ENCODE measurements at regions not wholly inside any gene's neighbourhood (a gene's known extent, or its start where the extent isn't known, plus 50 kb on each side); places are given as distances from the start of the nearest gene placed in this dataset.
"Not testable (repeated sequence)": the region's sequence is repeated elsewhere in the genome, so short reads cannot be mapped to it uniquely, and the experiment has no call there.

- intact Hi-C loops (cut with micrococcal nuclease) = no loop called here
- H3K4me3 ChIP-seq (replicated peaks in 1 of 3; ENCODE audit: insufficient read depth in 1 of 3, low read depth in 1 of 3, low read length in 3 of 3) = no peak overlapping the region
- CTCF ChIA-PET = no interaction called here
These were observed 164.2 kb downstream of the NDUFA12 start for GRCh38 chr12:94839347-94839746.

GRCh38 chr12:94836952-94837670 is 166.4 kb downstream of the NDUFA12 start:
- H3K36me3 ChIP-seq (ENCODE audit: control insufficient read depth in 2 of 2, extremely low read depth in 1 of 2, insufficient read depth in 2 of 2, low read length in 2 of 2); DNase-seq (ENCODE audit: low read depth, low spot score); H3K27ac ChIP-seq (ENCODE audit: insufficient read depth, low read depth, low read length); H3K4me3 ChIP-seq (replicated peaks in 1 of 3; ENCODE audit: insufficient read depth in 1 of 3, low read depth in 1 of 3, low read length in 3 of 3); H3K9me3 ChIP-seq (replicated peaks; ENCODE audit: control insufficient read depth, insufficient read depth, low read length); H2AFZ ChIP-seq (ENCODE audit: low read depth, low read length); FAIRE-seq; H3K4me2 ChIP-seq (ENCODE audit: insufficient read depth, low read length); BruUV-seq (replicated peaks); H3K9me1 ChIP-seq (replicated peaks; ENCODE audit: control insufficient read depth, extremely low read depth, insufficient read depth, low read length); intact Hi-C loops (cut with micrococcal nuclease); CTCF ChIA-PET; dilution Hi-C loops (cut with MboI; ENCODE audit: extremely low pct_ligation_motif_present, low sequenced_read_pairs); H3K27me3 ChIP-seq (ENCODE audit: control insufficient read depth in 2 of 2, insufficient read depth in 2 of 2, low read length in 2 of 2); H3K79me2 ChIP-seq (ENCODE audit: control insufficient read depth, insufficient read depth, low read length); H3K4me1 ChIP-seq (ENCODE audit: control insufficient read depth, extremely low read depth, insufficient read depth, low read length); H3K9ac ChIP-seq (replicated peaks; ENCODE audit: extremely low read depth, insufficient read depth, low read length); POLR2A ChIA-PET; H4K20me1 ChIP-seq (replicated peaks; ENCODE audit: control insufficient read depth, extremely low read depth, insufficient read depth, low read length): not testable (repeated sequence)

More at GRCh38 chr12:94839347-94839746, 164.2 kb downstream of the NDUFA12 start:
- Histone ChIP-seq H3K4me1 (ENCODE audit: control insufficient read depth, extremely low read depth, insufficient read depth, low read length) (no peaks in the 10 kb centered on the region), H3K27me3 (ENCODE audit: control insufficient read depth in 2 of 2, insufficient read depth in 2 of 2, low read length in 2 of 2) (peaks cover 6 to 11% of the 10 kb centered on the region in 2 experiments), H3K4me2 (ENCODE audit: insufficient read depth, low read length) (no peak overlapping the region), H3K27ac (ENCODE audit: insufficient read depth, low read depth, low read length) (no peak overlapping the region), H3K9me1 (replicated peaks; ENCODE audit: control insufficient read depth, extremely low read depth, insufficient read depth, low read length) (no peaks in the 10 kb centered on the region), H3K9ac (replicated peaks; ENCODE audit: extremely low read depth, insufficient read depth, low read length) (no peak overlapping the region), H3K9me3 (replicated peaks; ENCODE audit: control insufficient read depth, insufficient read depth, low read length) (no peaks in the 10 kb centered on the region), H4K20me1 (replicated peaks; ENCODE audit: control insufficient read depth, extremely low read depth, insufficient read depth, low read length) (no peaks in the 10 kb centered on the region), H3K79me2 (ENCODE audit: control insufficient read depth, insufficient read depth, low read length) (no peaks in the 10 kb centered on the region), H2AFZ (ENCODE audit: low read depth, low read length) (no peak overlapping the region), H3K36me3 (ENCODE audit: control insufficient read depth in 2 of 2, extremely low read depth in 1 of 2, insufficient read depth in 2 of 2, low read length in 2 of 2) (no peaks in the 10 kb centered on the region)
- dilution Hi-C loops (cut with MboI; ENCODE audit: extremely low pct_ligation_motif_present, low sequenced_read_pairs) = no loop called here
- no TSS peak for BruUV-seq (replicated peaks)
- no peak for FAIRE-seq
- no peak for DNase-seq (ENCODE audit: low read depth, low spot score)
- TF ChIP-seq FOS (IDR thresholded peaks at IDR 0.05; ENCODE audit: borderline replicate concordance, insufficient read depth, low read length) (no peak), CTCF (IDR thresholded peaks at IDR 0.05; ENCODE audit: extremely low read depth in 1 of 2, insufficient read depth in 1 of 2, low read depth in 1 of 2, low read length in 2 of 2) (no peak), GATA2 (IDR thresholded peaks at IDR 0.05; ENCODE audit: insufficient read depth, insufficient read length, low read depth, low read length) (no peak)
- POLR2A ChIA-PET = interaction anchor here (0.7 kb wide), 1 partner anchor 519 kb away, joined by 5 read pairs; no protein-coding TSS in a partner anchor
